A549 (cell line): ENCODE measurements at regions not wholly inside any gene's neighbourhood (a gene's known extent, or its start where the extent isn't known, plus 50 kb on each side); places are given as distances from the start of the nearest gene placed in this dataset.

ENCODE experiments used
- CBX8 ChIP-seq: fragments of 200-600 bp; sonication (generic); IDR thresholded peaks from 2 replicates; pipeline ENCODE4 v1.6.1; 2016
- ESRRA ChIP-seq: fragments of 150-350 bp; IDR thresholded peaks from 2 replicates; pipeline ENCODE4 v1.6.1; 2014; ENCODE audit warnings: mild to moderate bottlenecking, low read length, borderline replicate concordance
- JUNB ChIP-seq: fragments of >200 bp; sonication (Bioruptor Twin); formaldehyde crosslinking; IDR thresholded peaks from 2 replicates; pipeline ENCODE4 v1.6.1; 2016
- KDM5A ChIP-seq: fragments of 200-600 bp; sonication (generic); IDR thresholded peaks from 2 replicates; pipeline ENCODE4 v1.6.1; 2016; ENCODE audit warnings: antibody characterized with exemption, mild to moderate bottlenecking
- MYC ChIP-seq: IDR thresholded peaks from 2 replicates; pipeline ENCODE4 v1.6.1; 2012; ENCODE audit warnings: mild to moderate bottlenecking, inconsistent platforms, low read length, improper control_type of control experiment, borderline replicate concordance
- POLR2A ChIP-seq: IDR thresholded peaks from 2 replicates; pipeline ENCODE4 v1.6.1; 2012; ENCODE audit warnings: mild to moderate bottlenecking, low read length
- RAD21 ChIP-seq, 2 experiments: fragments of >200 bp in 1 of 2; sonication (Bioruptor Twin) in 1 of 2; formaldehyde crosslinking in 1 of 2; IDR thresholded peaks in 1 of 2; conservative IDR thresholded peaks in 1 of 2; 2 replicates in 1 of 2; 3 replicates in 1 of 2; pipeline ENCODE4 v1.6.1; 2012 to 2018; ENCODE audit warnings: inconsistent platforms in 1 of 2
- TF ChIP-seq, protein P1 (sequence below): fragments of >200 bp; sonication (Bioruptor Twin); formaldehyde crosslinking; IDR thresholded peaks from 3 replicates; pipeline ENCODE4 v1.5.1; 2016
- TF ChIP-seq, protein P2 (sequence below): fragments of >200 bp; sonication (Bioruptor Twin); formaldehyde crosslinking; IDR thresholded peaks from 3 replicates; pipeline ENCODE4 v1.6.1; 2016

DNA sequence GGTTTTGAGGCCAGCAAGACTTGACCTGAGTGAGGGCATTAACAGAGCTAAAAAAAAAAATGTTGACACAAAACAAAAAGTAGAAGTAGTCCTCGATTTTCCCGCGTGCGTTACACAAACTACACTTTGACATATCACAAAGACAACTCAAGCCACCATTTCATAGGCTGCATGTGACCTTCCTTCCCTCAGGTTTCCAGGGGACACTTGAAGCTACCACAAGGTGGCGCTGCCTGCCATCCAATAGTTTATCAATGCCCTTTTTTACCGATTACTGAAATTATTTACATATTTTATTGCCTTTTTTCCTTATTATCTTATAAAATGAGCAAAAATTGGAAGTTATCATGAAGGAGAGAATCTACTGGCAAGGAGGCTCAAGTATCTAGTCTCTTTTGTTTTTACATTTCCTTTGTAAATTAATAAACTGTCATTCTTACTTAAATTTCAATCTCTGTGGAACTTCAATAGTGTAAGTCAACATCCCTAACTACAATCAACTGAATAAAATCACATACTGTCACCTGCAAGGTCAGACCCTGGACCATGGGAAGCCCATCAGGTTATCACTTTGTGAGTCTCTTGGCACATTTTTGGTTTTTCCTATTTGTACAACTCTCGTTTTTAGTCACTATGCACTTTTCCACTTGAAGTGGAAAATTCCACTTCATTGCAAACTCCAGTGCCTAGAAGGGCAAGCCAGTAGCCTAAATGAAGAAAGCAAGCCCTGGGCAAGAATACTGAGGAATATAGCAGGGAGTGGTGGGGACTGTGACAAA is 84.6 kb upstream of the CPSF6 start:
- TF ChIP-seq, protein P1, sequence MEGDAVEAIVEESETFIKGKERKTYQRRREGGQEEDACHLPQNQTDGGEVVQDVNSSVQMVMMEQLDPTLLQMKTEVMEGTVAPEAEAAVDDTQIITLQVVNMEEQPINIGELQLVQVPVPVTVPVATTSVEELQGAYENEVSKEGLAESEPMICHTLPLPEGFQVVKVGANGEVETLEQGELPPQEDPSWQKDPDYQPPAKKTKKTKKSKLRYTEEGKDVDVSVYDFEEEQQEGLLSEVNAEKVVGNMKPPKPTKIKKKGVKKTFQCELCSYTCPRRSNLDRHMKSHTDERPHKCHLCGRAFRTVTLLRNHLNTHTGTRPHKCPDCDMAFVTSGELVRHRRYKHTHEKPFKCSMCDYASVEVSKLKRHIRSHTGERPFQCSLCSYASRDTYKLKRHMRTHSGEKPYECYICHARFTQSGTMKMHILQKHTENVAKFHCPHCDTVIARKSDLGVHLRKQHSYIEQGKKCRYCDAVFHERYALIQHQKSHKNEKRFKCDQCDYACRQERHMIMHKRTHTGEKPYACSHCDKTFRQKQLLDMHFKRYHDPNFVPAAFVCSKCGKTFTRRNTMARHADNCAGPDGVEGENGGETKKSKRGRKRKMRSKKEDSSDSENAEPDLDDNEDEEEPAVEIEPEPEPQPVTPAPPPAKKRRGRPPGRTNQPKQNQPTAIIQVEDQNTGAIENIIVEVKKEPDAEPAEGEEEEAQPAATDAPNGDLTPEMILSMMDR, result peak; percentile 97
- TF ChIP-seq RAD21 (conservative IDR thresholded peaks at IDR 0.05 in 1 of 2, IDR thresholded peaks at IDR 0.05 in 1 of 2), result peak; percentile 85 to 93
- TF ChIP-seq POLR2A, result no peak
- TF ChIP-seq ESRRA, result no peak
- no peak for TF ChIP-seq KDM5A
- no peak for TF ChIP-seq MYC
- TF ChIP-seq, protein P2, sequence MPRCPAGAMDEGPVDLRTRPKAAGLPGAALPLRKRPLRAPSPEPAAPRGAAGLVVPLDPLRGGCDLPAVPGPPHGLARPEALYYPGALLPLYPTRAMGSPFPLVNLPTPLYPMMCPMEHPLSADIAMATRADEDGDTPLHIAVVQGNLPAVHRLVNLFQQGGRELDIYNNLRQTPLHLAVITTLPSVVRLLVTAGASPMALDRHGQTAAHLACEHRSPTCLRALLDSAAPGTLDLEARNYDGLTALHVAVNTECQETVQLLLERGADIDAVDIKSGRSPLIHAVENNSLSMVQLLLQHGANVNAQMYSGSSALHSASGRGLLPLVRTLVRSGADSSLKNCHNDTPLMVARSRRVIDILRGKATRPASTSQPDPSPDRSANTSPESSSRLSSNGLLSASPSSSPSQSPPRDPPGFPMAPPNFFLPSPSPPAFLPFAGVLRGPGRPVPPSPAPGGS, result no peak
- TF ChIP-seq JUNB, result no peak
- no peak for TF ChIP-seq CBX8
